Left renal pelvis (tissue), 4 donors: ENCODE measurements at regions not wholly inside any gene's neighbourhood (a gene's known extent, or its start where the extent isn't known, plus 50 kb on each side); places are given as distances from the start of the nearest gene placed in this dataset.
"Not testable (repeated sequence)": the region's sequence is repeated elsewhere in the genome, so short reads cannot be mapped to it uniquely, and the experiment has no call there.

Source experiments
- DNase-seq, 4 donors: peaks; one replicate each; pipeline ENCODE4 v3.0.0-alpha.2; 2013; ENCODE audit warnings: low read depth in 4 of 4, low spot score in 3 of 4

DNA sequence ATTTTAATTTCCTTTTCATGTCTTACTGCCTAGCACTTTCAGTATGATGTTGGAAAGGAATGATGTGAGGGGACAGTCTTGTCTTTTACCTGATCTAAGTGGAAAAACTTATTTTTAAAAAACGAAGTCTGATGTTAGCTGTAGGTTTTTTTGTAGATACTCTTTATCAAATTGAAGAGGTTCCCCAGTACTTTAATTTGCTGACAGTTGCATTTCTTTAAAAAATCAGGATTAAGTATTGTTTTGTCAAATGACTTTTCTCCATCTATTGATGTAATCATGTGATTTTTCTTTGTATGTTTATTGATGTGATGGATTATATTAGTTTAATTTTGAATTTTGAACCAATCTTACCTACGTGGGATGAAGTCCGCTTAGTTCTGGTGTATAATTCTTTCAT, 568.4 kb upstream of the AGA start:
- no peak for DNase-seq

DNA sequence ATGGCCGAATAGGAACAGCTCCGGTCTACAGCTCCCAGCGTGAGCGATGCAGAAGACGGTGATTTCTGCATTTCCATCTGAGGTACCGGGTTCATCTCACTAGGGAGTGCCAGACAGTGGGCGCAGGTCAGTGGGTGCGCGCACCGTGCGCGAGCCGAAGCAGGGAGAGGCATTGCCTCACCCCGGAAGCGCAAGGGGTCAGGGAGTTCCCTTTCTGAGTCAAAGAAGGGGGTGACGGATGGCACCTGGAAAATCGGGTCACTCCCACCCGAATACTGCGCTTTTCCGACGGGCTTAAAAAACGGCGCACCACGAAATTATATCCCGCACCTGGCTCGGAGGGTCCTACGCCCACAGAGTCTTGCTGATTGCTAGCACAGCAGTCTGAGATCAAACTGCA, 572.8 kb upstream of the AGA start:
- not testable (repeated sequence) for DNase-seq

DNA sequence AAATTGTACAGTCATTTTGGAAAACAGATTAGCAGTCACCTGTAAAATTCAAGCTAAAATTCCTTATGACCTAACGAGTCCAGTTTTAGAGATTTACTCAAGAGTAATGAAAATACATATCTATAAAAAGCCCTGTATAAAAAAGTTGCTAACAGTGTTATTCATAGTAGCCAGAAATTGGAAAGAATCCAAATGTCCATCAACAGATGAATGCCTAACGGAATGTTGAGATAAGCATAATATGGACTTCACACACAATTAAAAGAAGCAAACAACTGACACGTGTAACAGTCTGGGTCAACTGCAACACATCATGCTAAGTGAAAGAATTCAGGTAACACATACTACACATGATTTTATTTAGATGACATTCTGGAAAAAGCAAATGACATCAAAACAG, 584.8 kb upstream of the AGA start:
- DNase-seq: no peak

DNA sequence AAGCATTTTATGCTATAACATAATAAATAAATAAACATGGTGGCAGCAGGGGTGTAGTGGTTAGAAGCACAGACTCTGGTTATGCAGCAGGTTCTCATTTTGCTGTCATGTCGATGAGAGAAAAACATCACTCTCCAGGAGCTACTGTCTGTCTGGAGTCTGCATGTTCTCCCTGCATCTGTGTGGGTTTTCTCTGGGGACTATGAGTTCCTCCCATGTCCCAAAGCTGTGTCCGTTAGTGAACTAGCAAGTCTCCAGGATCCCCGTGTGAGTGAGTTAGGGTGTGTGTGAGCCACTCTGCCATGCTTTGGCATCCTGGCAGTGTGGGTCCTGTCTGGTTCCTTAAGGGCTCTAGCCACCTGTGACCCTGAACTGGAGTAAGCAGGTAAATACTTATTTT, 585.6 kb upstream of the AGA start:
- DNase-seq: no peak

DNA sequence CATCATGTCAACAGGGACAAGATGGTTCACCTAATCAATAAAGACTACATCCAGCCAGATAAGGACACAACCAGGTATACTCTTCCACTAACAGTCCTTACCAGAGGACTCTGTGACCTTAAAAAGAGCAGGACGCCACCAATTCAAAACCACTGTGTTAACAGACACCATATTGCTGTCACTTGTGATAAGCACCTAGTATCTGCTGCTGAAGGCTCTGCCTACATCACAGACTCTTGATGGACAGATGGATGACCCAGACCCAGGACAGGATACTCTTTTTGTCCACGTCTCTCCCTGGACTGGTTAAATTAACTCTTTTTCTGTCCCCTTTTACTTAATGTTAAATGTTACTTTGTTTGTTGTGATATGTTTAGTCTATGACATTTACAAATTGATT, 586.2 kb upstream of the AGA start:
- no peak for DNase-seq

DNA sequence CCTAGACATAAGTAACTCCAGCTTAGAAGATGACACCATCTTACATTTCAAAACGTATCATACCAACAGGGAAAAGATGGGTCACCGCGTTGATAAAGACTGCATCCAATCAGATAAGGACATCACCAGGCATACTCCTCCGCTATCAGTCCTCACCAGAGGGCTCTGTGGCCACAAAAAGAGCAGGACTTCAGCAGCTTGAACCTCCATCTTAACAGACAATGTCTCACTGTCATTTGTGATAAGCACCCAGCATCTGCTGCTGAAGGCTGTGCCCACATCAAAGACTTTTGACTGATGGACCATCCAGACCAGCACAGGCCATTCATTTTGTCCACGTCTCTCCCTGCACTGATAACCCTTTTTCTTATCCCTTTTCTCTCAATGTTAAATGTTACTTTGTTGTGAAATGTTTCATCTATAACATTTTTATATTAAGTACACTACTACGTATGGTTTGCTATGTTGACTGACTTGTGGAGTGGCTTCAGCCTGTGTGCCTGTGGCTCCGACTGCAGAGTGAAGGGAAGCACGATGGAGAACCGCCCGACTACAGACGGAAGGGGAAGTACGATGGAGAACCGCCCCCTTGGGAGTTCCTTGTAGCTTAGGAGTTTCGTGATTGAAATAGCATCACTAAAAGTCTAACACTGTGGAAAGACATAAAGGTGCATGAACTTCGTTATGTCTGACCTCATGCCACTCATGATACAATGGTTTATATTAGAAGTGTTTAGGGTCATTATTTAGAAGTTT, 595.4 kb upstream of the AGA start:
- no peak for DNase-seq

DNA sequence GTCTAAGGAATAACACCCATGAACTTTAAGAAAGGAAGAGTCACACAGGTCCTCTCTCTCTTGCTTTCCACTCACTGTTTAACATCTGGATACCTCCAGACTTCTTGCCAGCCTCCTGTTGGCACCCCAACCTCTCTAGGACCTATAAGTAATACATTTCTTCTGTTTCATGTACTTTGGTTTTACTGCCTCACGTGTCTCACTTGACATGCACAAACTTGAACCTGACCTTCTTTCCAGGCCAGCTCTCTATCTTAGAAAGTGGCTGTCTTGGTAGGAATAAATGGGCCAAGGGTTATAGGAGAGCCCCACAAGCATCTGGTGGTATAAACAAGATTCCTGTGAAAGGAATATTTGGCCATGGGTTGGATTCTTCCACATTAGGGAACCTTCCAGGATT, 614.8 kb upstream of the AGA start:
- no peak for DNase-seq

DNA sequence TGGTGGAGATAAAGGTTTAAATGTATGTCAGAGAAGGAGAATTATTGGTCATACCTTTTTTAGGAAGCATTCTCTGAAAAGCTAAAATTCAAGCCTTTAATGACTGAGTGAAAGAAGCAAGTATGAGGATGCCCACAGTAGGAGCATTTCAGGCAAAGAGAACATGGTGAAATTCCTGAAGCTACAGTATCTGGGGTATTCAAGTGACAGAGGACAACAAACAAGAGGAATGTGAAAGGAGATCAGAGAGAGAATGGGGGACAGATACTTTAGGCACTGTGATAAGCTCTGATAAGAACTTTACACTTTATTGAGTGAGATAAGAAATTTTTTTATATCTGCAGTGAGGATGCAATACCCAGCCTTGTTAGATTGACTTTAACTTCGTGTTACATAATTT, 621.3 kb upstream of the AGA start:
- DNase-seq: no peak

DNA sequence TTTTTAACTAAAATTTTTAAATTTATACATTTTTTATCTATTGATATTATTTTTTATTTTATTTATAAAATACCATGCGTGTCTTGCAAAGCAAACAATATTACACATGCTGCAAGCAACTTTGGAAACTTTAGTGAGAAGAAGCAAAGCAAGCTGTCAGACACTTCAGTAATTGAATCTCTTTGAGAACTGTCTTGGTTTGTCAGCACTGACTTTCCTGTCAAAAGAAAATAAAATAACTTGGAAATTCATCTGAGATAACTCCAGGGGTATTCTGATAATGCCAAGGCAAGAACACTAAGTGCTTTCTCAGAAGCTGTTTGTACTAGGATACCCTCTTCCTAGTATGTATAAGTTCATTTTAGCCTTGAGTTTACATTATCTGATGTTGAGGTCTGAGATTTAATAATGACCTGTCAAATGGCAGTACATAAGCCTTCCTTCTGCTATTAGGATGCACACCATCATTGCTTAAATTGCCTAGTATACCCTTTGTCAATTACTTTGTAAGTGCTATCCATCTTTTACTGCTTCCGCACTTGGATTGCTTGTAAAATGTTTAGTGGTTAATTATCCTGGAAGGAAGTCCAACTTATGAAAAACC, 624.2 kb upstream of the AGA start:
- DNase-seq: no peak

DNA sequence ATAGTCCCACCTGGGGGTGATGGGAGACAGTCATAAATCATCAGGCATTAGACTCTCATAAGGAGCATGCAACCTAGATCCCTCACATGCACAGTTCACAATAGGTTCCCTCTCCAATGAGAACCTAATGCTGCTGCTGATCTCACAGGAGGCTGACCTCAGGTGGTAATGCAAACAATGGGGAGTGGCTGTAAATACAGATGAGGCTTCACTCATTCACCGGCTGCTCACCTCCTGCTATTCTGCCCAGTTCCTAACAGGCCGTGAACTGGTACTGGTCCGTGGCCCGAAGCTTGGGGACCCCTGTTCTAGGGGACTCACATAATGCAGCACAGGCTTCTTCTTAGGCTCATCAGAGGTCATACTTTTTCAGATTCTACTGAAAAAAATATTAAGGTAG, 625.9 kb upstream of the AGA start:
- no peak for DNase-seq

DNA sequence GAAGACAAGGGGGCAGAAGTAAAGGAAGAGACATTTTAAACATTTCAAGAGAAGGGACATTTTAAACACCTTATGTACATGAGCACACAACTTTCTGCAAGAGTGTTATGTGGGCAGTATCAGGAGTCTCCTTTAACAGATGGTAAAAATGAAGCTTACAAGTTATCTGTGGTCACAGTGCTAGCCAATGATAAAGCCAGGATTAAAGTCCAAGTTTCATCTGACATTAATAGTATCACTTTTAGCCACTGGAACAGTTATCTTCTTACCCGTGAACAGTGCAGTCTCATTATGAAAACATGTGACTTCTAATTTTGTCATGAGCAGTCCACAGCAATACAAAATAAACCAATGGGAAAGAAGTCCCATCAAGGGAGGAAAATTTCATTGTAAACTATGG, 627.9 kb upstream of the AGA start:
- no peak for DNase-seq

DNA sequence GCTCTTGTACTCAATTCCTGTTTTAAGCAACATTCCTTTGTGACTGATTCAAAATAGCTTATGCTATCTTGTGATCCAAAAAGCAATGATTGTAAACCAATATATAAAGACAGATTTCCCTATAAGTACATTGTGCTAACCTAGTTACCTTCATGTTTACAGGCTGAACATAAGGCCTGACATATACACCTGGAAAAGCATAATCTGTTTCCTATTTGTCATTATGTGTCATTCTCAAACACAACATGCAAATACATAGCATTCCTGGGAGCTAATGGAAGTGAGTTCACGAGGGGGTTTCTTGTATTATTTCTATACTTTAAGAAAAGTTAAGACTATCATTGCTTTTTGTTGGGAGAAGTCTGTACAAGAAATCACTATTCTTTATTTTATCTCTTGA, 638.1 kb upstream of the AGA start:
- DNase-seq: no peak

DNA sequence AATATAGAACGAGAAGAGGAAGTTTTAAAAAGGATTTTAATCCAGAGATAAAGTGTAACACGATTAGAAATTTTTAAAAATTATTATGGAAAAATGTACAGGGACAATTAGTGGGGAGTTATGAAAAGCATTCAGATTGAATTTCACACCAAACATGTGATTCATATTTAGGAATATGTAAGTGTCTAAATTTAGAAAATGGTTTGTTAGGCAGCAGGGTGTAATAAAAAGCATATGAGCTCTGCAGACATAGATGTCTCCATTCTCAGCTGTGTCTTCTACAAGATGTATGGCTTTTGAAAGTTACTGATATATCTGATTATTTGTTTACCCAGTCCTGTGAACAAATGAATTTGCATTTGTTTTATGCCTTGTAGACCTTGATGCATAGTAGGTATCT, 638.9 kb upstream of the AGA start:
- DNase-seq: no peak

DNA sequence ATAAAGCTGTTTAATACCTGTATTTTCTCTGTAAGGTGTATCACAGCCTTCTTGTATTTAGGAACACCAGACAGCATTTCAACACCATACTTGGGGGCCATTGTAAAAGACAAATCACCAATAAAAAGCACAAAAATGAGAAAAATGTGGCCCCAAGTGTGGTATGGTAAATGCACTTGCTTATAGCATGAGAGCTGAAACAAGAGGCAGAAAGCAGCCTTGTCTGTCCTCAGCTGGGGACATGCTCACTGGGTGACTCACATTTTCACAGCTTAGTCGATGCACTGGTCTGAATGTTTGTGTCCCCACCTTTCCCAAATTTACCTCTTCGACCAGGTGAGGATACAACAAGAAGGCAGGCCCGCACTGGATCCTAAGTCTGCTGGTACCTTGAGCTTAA, 639.7 kb upstream of the AGA start:
- DNase-seq: no peak

DNA sequence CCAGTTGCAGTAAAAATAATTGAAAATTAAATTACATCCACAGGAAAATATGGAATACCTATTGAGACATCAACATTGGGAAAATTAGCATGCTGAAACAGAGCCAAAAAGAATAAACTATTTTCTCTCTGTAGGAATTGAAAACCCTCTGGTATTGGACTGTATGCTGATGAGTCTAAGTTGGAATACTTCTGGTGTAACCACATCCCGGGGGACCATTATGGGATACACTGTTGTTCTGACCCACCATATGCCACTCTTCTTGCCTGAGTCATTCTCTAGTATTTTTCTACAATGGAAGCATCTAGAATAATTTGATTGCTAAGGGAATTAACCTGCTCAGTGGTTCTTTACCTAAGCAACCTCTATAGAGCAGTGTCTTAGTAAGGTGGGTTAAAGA, 640.7 kb upstream of the AGA start:
- DNase-seq: no peak

DNA sequence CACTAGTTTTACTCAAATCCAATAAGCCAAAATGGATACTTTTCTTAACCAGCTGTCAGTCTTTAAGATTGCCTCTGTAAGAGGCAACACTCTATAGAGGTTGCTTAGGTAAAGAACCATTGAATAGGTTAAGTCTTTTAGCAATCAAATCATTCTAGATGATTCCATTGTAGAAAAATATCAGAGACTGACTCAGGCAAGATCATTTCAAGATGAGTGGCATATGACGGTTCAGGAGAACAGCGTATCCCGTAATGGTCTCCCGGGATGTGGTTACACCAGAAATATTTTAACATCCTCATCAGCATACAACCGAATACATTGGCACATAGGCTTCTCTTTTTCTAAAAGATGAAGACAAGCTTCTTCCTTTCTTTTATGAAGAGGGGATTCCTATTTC, 641.7 kb upstream of the AGA start:
- no peak for DNase-seq

DNA sequence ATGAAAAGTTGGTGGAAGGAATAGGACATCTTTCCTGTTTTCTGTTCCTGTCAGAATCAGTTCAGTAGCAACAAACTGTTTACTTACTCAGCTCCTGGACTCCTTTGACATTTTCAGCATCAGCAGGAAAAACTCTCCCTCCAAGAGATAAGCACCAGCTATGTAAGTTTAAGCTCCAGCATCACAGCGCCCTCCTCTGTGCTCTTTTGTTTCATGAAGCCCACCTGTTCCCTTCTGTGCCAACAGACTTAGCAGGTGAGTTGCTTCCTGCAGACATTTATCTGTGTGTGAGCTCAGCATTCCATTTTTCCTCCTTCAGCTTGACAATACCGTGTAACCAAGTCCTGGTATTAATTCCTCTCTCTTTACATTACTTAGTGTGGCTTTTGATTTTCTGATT, 644.1 kb upstream of the AGA start:
- DNase-seq: no peak

DNA sequence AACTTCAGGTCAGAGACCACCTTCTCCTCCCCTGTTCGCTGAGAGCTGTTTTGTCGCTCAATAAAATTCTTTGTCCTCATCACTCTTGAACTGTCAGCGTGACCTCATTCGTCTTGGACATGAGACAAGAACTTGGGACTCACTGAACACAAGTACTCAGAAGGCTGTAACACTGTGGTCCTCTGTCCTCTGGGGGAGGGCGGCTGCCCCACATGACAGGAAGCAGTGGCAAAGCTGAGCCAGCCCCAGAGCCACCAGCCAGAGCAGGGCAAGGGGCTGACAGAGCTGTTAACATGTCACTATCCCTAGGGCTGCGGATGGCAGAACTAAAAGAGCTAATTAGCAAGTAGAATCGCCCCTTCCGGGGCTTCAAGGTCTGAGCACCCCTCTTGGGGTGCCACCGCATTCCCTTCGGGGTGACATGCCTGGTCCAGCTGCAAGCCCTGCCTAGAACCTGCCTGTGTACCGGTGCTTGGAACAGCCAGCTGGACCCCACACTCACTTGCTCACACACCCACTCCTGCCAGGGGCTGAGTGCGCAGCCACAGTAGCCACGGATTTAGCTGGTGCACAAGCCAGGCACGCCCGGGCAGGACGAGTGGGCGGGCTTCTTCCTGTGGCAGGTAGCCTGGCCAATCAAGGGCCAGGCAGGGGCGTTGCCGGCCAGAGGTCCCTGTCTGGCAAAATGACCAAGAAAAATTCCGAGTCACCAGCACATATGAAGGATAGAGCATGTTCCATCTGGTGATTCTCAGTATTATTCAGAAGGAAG, 648.6 kb upstream of the AGA start:
- no peak for DNase-seq

DNA sequence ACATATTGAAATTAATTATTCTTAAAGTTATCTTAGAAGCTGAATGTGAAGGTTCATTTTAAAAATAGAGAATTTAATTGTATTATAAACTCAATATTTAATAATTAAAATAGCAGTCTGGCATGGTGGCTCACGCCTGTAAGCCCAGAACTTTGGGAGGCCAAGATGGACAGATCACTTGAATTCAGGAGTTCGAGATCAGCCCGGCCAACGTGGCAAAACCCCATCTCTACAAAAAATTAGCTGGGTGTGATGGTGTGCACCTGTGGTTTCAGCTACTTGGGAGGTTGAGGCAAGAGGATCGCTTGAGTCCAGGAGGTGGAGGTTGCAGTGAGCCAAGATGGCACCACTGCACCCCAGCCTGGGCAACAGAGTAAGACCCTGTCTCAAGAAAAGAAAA, 659.9 kb upstream of the AGA start:
- no peak for DNase-seq

DNA sequence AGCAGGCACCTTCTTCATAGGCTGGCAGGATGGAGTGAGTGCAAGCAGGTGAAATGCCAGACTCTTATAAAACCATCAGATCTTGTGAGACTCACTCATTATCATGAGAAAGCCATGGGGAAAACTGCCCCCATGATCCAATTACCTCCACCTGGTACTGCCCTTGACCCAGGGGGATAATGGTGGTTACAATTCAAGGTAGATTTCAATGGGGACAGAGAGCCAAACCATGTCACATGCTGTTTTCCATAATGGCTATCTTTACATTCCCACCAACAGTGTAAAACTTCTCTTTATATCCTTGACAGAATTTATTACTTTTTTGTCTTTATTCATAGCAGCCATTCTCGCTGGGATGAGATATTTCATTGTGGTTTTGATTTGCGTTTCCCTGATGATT, 663.0 kb upstream of the AGA start:
- DNase-seq: no peak

DNA sequence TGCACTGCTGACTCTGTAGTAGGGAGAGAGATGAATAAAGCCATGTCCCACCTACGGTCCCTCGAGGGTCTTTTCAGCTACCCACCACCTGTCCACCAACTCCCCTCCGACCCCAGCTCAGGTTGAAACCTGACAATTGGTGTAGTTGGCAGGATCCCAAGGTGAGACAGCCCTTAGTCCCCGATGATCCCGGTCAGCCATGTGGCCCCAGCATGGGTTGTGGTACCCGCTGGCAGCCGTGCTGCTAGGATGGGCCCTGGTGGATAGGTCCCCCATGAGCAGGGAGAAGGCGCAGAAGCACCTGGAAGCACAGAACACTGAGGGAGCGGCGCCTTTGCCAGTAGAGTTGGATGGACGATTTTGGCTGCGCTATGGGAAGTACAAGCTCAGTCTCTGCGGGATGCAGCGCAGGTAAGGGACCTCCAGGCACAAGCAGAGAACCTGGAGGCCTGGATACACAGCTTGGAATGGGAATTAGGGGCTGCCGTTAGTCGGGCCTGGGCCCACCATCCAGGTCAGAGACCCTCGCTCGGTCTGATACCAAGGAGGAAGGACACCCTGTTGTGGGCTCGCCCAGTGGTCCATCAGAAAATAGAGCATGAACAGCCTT, 694.6 kb upstream of the AGA start:
- no peak for DNase-seq
